ENCODE measurements at regions not wholly inside any gene's neighbourhood (a gene's known extent, or its start where the extent isn't known, plus 50 kb on each side); places are given as distances from the start of the nearest gene placed in this dataset.

DNA sequence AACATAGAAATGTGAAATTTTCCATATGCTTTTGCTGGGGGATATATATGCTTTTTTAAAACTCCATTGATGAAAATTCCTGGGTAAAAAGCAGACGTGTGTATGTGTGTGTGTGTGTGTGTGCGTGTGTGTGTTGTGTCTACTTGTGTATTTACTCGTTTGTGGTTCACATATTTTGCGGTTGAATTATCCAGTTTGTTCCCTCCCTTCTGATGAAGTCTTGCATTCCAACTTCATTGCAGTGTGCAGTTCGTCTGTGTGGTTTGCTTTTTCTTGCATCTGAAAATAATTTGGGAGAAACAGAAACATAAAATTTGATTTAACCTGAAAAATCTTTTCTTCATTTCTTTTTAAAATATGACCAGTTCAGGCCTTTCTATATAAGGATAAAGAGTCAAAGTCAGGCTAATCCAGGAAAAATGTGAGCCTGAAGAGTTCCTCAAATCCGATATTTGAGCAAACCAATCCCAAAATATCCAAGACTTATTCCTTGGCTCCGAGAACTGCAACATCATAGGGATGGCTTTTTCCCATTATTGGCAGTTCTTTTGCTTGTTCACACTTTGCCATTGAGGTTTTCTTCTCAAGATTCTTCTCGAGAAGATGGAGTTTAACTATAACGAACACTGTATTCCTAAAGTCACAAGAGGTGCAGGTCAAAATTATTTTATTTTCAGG lies 202.2 kb upstream of the CCN2 start:
- intact Hi-C loops (cut with DNase I), result no loop called here
- no peak for DNase-seq
- no peaks in the 10 kb centered on the region for H3K9me3 ChIP-seq
- no peaks in the 10 kb centered on the region for H3K27me3 ChIP-seq
- WGBS (ENCODE audit: insufficient coverage, low coverage, low lambda C conversion rate, missing lambda C conversion rate), result 80% methylated on average over 9 of the region's 9 CpGs
- no peak overlapping the region for H3K27ac ChIP-seq
- no peaks in the 10 kb centered on the region for H3K36me3 ChIP-seq
- TF ChIP-seq POLR2A (IDR thresholded peaks at IDR 0.05), result no peak
- no peak for TF ChIP-seq CTCF (IDR thresholded peaks at IDR 0.05)
- H3K4me3 ChIP-seq, result no peak overlapping the region
- no peak for ATAC-seq
- no peaks in the 10 kb centered on the region for H3K4me1 ChIP-seq

DNA sequence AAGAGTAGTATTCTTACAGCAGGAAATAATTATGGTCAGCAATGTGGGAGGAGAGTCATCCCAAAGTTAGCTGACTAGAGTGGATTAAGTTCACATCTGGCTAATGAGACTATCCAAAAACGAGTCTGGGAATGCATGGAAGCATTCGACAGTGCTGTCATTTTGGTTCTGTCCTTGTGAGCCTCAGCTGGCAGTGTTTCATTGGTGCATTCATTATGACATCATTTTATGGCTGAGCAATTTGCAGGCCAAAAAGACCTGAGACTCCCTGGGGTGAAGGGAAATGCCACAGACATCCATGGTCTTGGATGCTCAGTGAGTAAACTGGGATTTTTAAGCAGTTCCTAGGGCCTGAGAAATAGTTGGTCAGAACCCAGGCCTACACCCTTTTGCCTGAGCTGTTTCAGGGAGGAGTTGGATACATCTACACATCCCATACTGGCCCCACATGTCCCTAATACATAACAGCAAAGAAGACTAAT lies 196.4 kb upstream of the CCN2 start:
- WGBS (ENCODE audit: insufficient coverage, low coverage, low lambda C conversion rate, missing lambda C conversion rate), result 64% methylated on average over 2 of the region's 2 CpGs
- Histone ChIP-seq H3K4me1 (no peaks in the 10 kb centered on the region), H3K27ac (no peak overlapping the region), H3K36me3 (no peaks in the 10 kb centered on the region), H3K4me3 (no peak overlapping the region), H3K27me3 (no peaks in the 10 kb centered on the region), H3K9me3 (no peaks in the 10 kb centered on the region)
- no peak for ATAC-seq
- TF ChIP-seq CTCF (IDR thresholded peaks at IDR 0.05) (no peak), POLR2A (IDR thresholded peaks at IDR 0.05) (no peak)
- intact Hi-C loops (cut with DNase I), result no loop called here
- no peak for DNase-seq

DNA sequence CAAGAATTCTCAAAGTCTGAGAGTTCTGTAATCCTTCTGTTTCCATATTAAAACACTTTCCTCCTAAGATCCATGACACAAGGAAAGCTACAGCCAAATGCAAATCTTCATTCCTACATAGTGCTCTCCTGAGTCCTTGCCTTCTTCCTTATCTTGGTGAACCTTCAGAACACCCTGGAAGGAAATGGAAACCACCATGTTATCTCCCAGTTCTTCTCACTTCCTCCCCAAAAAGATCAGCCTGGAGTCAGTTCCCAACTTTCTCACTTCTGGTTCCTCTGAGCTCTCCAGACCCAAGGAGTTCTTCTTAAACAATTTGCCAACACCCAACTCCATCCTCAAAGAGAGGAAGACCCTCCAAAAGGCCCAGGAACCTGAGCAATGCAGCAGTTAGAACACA lies 193.3 kb upstream of the CCN2 start:
- Histone ChIP-seq H3K27ac (no peak overlapping the region), H3K27me3 (no peaks in the 10 kb centered on the region), H3K36me3 (no peaks in the 10 kb centered on the region), H3K4me3 (no peak overlapping the region), H3K9me3 (no peaks in the 10 kb centered on the region), H3K4me1 (no peaks in the 10 kb centered on the region)
- TF ChIP-seq POLR2A (IDR thresholded peaks at IDR 0.05), result no peak
- no peak for TF ChIP-seq CTCF (IDR thresholded peaks at IDR 0.05)
- DNase-seq (no peak), ATAC-seq (no peak)
- intact Hi-C loops (cut with DNase I), result no loop called here

GRCh38 chr6:132143258-132143657 lies 192.1 kb upstream of the CCN2 start:
- Histone ChIP-seq H3K27me3 (no peaks in the 10 kb centered on the region), H3K27ac (no peak overlapping the region), H3K36me3 (no peaks in the 10 kb centered on the region), H3K4me3 (no peak overlapping the region), H3K4me1 (no peaks in the 10 kb centered on the region), H3K9me3 (no peaks in the 10 kb centered on the region)
- intact Hi-C loops (cut with DNase I), result no loop called here
- WGBS (ENCODE audit: insufficient coverage, low coverage, low lambda C conversion rate, missing lambda C conversion rate), result 54% methylated on average over 1 of the region's 1 CpG
- DNase-seq, result no peak
- no peak for ATAC-seq
- TF ChIP-seq POLR2A (IDR thresholded peaks at IDR 0.05) (no peak), CTCF (IDR thresholded peaks at IDR 0.05) (no peak)

DNA sequence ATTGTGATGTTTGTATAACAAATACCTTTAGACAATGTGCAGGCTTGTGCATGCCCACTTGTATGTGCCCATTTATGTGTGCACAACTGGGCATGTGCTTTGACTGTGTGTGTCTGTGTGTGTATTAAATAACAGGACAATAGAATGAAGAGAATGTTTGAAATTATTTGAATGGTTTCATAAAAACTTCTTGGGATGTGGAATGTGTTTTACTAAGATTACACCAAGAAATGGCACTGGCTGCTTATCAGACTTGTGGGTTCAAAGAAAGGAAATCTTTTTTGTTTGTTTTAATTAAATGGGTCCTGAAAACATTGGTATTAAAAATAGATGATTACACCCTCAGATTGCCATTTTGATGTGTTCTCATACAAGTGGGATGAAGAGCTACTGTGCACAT lies 191.6 kb upstream of the CCN2 start:
- DNase-seq, result no peak
- H3K9me3 ChIP-seq, result no peaks in the 10 kb centered on the region
- no peak overlapping the region for H3K27ac ChIP-seq
- no peak for ATAC-seq
- intact Hi-C loops (cut with DNase I), result no loop called here
- no peaks in the 10 kb centered on the region for H3K36me3 ChIP-seq
- H3K27me3 ChIP-seq, result no peaks in the 10 kb centered on the region
- H3K4me1 ChIP-seq, result no peaks in the 10 kb centered on the region
- no peak overlapping the region for H3K4me3 ChIP-seq
- TF ChIP-seq CTCF (IDR thresholded peaks at IDR 0.05) (no peak), POLR2A (IDR thresholded peaks at IDR 0.05) (no peak)
